ENCODE measurements at regions not wholly inside any gene's neighbourhood (a gene's known extent, or its start where the extent isn't known, plus 50 kb on each side); places are given as distances from the start of the nearest gene placed in this dataset.
"Not testable (repeated sequence)": the region's sequence is repeated elsewhere in the genome, so short reads cannot be mapped to it uniquely, and the experiment has no call there.

DNA sequence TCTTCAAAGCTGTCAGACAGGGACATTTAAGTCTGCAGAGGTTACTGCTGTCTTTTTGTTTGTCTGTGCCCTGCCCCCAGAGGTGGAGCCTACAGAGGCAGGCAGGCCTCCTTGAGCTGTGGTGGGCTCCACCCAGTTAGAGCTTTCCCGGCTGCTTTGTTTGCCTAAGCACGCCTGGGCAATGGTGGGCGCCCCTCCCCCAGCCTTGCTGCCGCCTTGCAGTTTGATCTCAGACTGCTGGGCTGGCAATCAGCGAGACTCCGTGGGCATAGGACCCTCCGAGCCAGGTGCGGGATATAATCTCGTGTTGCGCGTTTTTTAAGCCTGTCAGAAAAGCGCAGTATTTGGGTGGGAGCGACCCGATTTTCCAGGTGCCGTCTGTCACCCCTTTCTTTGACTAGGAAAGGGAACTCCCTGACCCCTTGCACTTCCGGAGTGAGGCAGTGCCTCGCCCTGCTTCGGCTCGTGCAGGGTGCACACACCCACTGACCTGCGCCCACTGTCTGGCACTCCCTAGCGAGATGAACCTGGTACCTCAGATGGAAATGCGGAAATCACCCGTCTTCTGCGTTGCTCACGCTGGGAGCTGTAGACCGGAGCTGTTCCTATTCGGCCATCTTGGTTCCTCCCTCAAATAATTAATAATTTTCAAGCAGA is 1131.5 kb upstream of the ADGRL4 start:
- TF ChIP-seq, protein P1, sequence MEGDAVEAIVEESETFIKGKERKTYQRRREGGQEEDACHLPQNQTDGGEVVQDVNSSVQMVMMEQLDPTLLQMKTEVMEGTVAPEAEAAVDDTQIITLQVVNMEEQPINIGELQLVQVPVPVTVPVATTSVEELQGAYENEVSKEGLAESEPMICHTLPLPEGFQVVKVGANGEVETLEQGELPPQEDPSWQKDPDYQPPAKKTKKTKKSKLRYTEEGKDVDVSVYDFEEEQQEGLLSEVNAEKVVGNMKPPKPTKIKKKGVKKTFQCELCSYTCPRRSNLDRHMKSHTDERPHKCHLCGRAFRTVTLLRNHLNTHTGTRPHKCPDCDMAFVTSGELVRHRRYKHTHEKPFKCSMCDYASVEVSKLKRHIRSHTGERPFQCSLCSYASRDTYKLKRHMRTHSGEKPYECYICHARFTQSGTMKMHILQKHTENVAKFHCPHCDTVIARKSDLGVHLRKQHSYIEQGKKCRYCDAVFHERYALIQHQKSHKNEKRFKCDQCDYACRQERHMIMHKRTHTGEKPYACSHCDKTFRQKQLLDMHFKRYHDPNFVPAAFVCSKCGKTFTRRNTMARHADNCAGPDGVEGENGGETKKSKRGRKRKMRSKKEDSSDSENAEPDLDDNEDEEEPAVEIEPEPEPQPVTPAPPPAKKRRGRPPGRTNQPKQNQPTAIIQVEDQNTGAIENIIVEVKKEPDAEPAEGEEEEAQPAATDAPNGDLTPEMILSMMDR (IDR thresholded peaks at IDR 0.05), result not testable (repeated sequence)
- not testable (repeated sequence) for TF ChIP-seq ZFX (IDR thresholded peaks at IDR 0.05; ENCODE audit: borderline replicate concordance)
